ENCODE measurements at regions not wholly inside any gene's neighbourhood (a gene's known extent, or its start where the extent isn't known, plus 50 kb on each side); places are given as distances from the start of the nearest gene placed in this dataset.

- intact Hi-C loops (cut with DNase I) = no loop called here
- no peak for TF ChIP-seq POLR2AphosphoS5 (IDR thresholded peaks at IDR 0.05)
- TF ChIP-seq CTCF (IDR thresholded peaks at IDR 0.05) = no peak
- no peak for TF ChIP-seq EP300 (IDR thresholded peaks at IDR 0.05)
- TF ChIP-seq POLR2A (IDR thresholded peaks at IDR 0.05) = no peak
- WGBS, 2 donors = 51 to 65% methylated on average over 9 of the region's 9 CpGs
Measured at GRCh38 chr12:17695495-17695894, 394.5 kb downstream of the RERGL start.

GRCh38 chr12:17691369-17691768, 398.6 kb downstream of the RERGL start:
- H3K4me3 ChIP-seq = no peak overlapping the region
- H3K27me3 ChIP-seq = no peaks in the 10 kb centered on the region
- TF ChIP-seq CTCF (IDR thresholded peaks at IDR 0.05) (no peak), POLR2AphosphoS5 (IDR thresholded peaks at IDR 0.05) (no peak), EP300 (IDR thresholded peaks at IDR 0.05) (no peak), POLR2A (IDR thresholded peaks at IDR 0.05) (no peak)
- no peak for DNase-seq
- no peaks in the 10 kb centered on the region for H3K36me3 ChIP-seq
- 91 to 93% methylated on average over 2 of the region's 2 CpGs for WGBS, 2 donors
- H3K27ac ChIP-seq = no peak overlapping the region
- H3K9me3 ChIP-seq = peaks cover 0 to 3% (median 0%) of the 10 kb centered on the region in 4 donors
- intact Hi-C loops (cut with DNase I) = no loop called here
- H3K4me1 ChIP-seq = no peaks in the 10 kb centered on the region

More at GRCh38 chr12:17695495-17695894, 394.5 kb downstream of the RERGL start:
- Histone ChIP-seq H3K36me3 (no peaks in the 10 kb centered on the region), H3K27ac (no peak overlapping the region), H3K4me1 (no peaks in the 10 kb centered on the region), H3K27me3 (no peaks in the 10 kb centered on the region), H3K9me3 (no peaks in the 10 kb centered on the region), H3K4me3 (no peak overlapping the region)
- DNase-seq = no peak

- WGBS, 2 donors = 48 to 57% methylated on average over 2 of the region's 2 CpGs
- intact Hi-C loops (cut with DNase I) = no loop called here
- Histone ChIP-seq H3K4me1 (no peaks in the 10 kb centered on the region), H3K27ac (no peak overlapping the region), H3K27me3 (no peaks in the 10 kb centered on the region), H3K9me3 (peaks cover 0 to 1% (median 0%) of the 10 kb centered on the region in 4 donors), H3K4me3 (no peak overlapping the region), H3K36me3 (no peaks in the 10 kb centered on the region)
- TF ChIP-seq POLR2A (IDR thresholded peaks at IDR 0.05) (no peak), EP300 (IDR thresholded peaks at IDR 0.05) (no peak), POLR2AphosphoS5 (IDR thresholded peaks at IDR 0.05) (no peak), CTCF (IDR thresholded peaks at IDR 0.05) (no peak)
- DNase-seq = no peak
Measured at GRCh38 chr12:17680220-17680619, 409.8 kb downstream of the RERGL start.

- Histone ChIP-seq H3K9me3 (no peaks in the 10 kb centered on the region), H3K4me3 (no peak overlapping the region), H3K27ac (no peak overlapping the region), H3K27me3 (no peaks in the 10 kb centered on the region), H3K4me1 (no peaks in the 10 kb centered on the region), H3K36me3 (no peaks in the 10 kb centered on the region)
- intact Hi-C loops (cut with DNase I) = no loop called here
- 79 to 86% methylated on average over 10 of the region's 10 CpGs for WGBS, 2 donors
- no peak for DNase-seq
- no peak for TF ChIP-seq CTCF (IDR thresholded peaks at IDR 0.05)
- no peak for TF ChIP-seq POLR2AphosphoS5 (IDR thresholded peaks at IDR 0.05)
- no peak for TF ChIP-seq POLR2A (IDR thresholded peaks at IDR 0.05)
- TF ChIP-seq EP300 (IDR thresholded peaks at IDR 0.05) = no peak
Measured at GRCh38 chr12:17666641-17667324, 423.2 kb downstream of the RERGL start.

GRCh38 chr12:17665839-17666238, 424.2 kb downstream of the RERGL start:
- no peaks in the 10 kb centered on the region for H3K4me1 ChIP-seq
- WGBS, 2 donors = 83 to 90% methylated on average over 9 of the region's 9 CpGs
- H3K4me3 ChIP-seq = no peak overlapping the region
- H3K27me3 ChIP-seq = no peaks in the 10 kb centered on the region
- H3K27ac ChIP-seq = no peak overlapping the region
- intact Hi-C loops (cut with DNase I) = no loop called here
- DNase-seq = no peak
- TF ChIP-seq EP300 (IDR thresholded peaks at IDR 0.05) = no peak
- no peak for TF ChIP-seq POLR2A (IDR thresholded peaks at IDR 0.05)
- TF ChIP-seq CTCF (IDR thresholded peaks at IDR 0.05) = no peak
- no peak for TF ChIP-seq POLR2AphosphoS5 (IDR thresholded peaks at IDR 0.05)
- H3K9me3 ChIP-seq = no peaks in the 10 kb centered on the region
- no peaks in the 10 kb centered on the region for H3K36me3 ChIP-seq
